H9 (cell line): ENCODE measurements at regions not wholly inside any gene's neighbourhood (a gene's known extent, or its start where the extent isn't known, plus 50 kb on each side); places are given as distances from the start of the nearest gene placed in this dataset.

Experiments
- DNase-seq: peaks from one replicate; pipeline ENCODE4 v3.0.0-alpha.2; 2017
- H2AFZ ChIP-seq: one replicate; pipeline ENCODE4 v1.6.1; 2013; ENCODE audit warnings: mild to moderate bottlenecking, low read length, control low read depth, moderate library complexity
- H2AK5ac ChIP-seq: 2 replicates; pipeline ENCODE4 v1.6.1; 2013; ENCODE audit warnings: low read length, control low read depth, mixed read lengths; ENCODE audit not compliant: insufficient read length
- H2BK120ac ChIP-seq: one replicate; pipeline ENCODE4 v1.6.1; 2013; ENCODE audit warnings: low read depth, mild to moderate bottlenecking, low read length, control low read depth, inconsistent platforms; ENCODE audit not compliant: poor library complexity, severe bottlenecking
- H2BK12ac ChIP-seq: 2 replicates; pipeline ENCODE4 v1.6.1; 2013; ENCODE audit warnings: low read length, control low read depth, mixed read lengths, low read depth; ENCODE audit not compliant: insufficient read length
- H2BK15ac ChIP-seq: 2 replicates; pipeline ENCODE4 v1.6.1; 2013; ENCODE audit warnings: low read depth, low read length, control low read depth
- H2BK20ac ChIP-seq: one replicate; pipeline ENCODE4 v1.6.1; 2013; ENCODE audit warnings: low read depth, mild to moderate bottlenecking, low read length, control low read depth, inconsistent platforms; ENCODE audit not compliant: poor library complexity, severe bottlenecking
- H2BK5ac ChIP-seq: 2 replicates; pipeline ENCODE4 v1.6.1; 2013; ENCODE audit warnings: low read length, control low read depth, mixed read lengths; ENCODE audit not compliant: insufficient read length
- H3K14ac ChIP-seq: 2 replicates; pipeline ENCODE4 v1.6.1; 2013; ENCODE audit warnings: low read length, control low read depth; ENCODE audit not compliant: insufficient read depth
- H3K18ac ChIP-seq: 2 replicates; pipeline ENCODE4 v1.6.1; 2013; ENCODE audit warnings: low read depth, mild to moderate bottlenecking, mixed read lengths, low read length, control low read depth; ENCODE audit not compliant: insufficient read length
- H3K23ac ChIP-seq: 2 replicates; pipeline ENCODE4 v1.6.1; 2013; ENCODE audit warnings: low read length, control low read depth, mixed read lengths, low read depth; ENCODE audit not compliant: insufficient read length
- H3K23me2 ChIP-seq: 2 replicates; pipeline ENCODE4 v1.6.1; 2013; ENCODE audit warnings: low read depth, mild to moderate bottlenecking, mixed read lengths, low read length, control low read depth; ENCODE audit not compliant: insufficient read length, poor library complexity, severe bottlenecking
- H3K27ac ChIP-seq: 2 replicates; pipeline ENCODE4 v1.5.1; 2013; ENCODE audit warnings: low read length, control low read depth, mixed read lengths, low read depth; ENCODE audit not compliant: insufficient read length
- H3K27me3 ChIP-seq: 2 replicates; pipeline ENCODE4 v1.6.1; 2013; ENCODE audit warnings: low read length, control low read depth, inconsistent platforms; ENCODE audit not compliant: insufficient read depth
- H3K4ac ChIP-seq: 2 replicates; pipeline ENCODE4 v1.6.1; 2013; ENCODE audit warnings: low read depth, mild to moderate bottlenecking, control low read depth, inconsistent platforms, low read length, moderate library complexity
- H3K4me1 ChIP-seq: 2 replicates; pipeline ENCODE4 v1.6.1; 2013; ENCODE audit warnings: low read length, control low read depth, inconsistent platforms; ENCODE audit not compliant: insufficient read depth
- H3K4me2 ChIP-seq: 2 replicates; pipeline ENCODE4 v1.6.1; 2013; ENCODE audit warnings: low read length, control low read depth, mixed read lengths; ENCODE audit not compliant: insufficient read length, insufficient read depth
- H3K56ac ChIP-seq: 2 replicates; pipeline ENCODE4 v1.6.1; 2013; ENCODE audit warnings: low read depth, mild to moderate bottlenecking, mixed read lengths, low read length, control low read depth; ENCODE audit not compliant: insufficient read length
- H3K79me1 ChIP-seq: 2 replicates; pipeline ENCODE4 v1.6.1; 2013; ENCODE audit warnings: low read depth, mild to moderate bottlenecking, moderate library complexity, low read length, control low read depth, inconsistent platforms; ENCODE audit not compliant: insufficient read depth, poor library complexity, severe bottlenecking
- H3K79me2 ChIP-seq: 2 replicates; pipeline ENCODE4 v1.6.1; 2013; ENCODE audit warnings: low read length, control low read depth, inconsistent platforms; ENCODE audit not compliant: insufficient read depth
- H3K9ac ChIP-seq: 2 replicates; pipeline ENCODE4 v1.6.1; 2013; ENCODE audit warnings: low read length, control low read depth, mixed read lengths; ENCODE audit not compliant: insufficient read length; ENCODE audit errors: extremely low read depth
- H3K9me3 ChIP-seq: one replicate; pipeline ENCODE4 v1.6.1; 2013; ENCODE audit warnings: low read depth, low read length, inconsistent platforms; ENCODE audit not compliant: control insufficient read depth
- H3T11ph ChIP-seq: one replicate; pipeline ENCODE4 v1.6.1; 2013; ENCODE audit warnings: mild to moderate bottlenecking, low read length, control low read depth, inconsistent platforms
- H4K20me1 ChIP-seq: one replicate; pipeline ENCODE4 v1.6.1; 2013; ENCODE audit not compliant: control insufficient read depth, insufficient read length, insufficient read depth
- H4K5ac ChIP-seq: 2 replicates; pipeline ENCODE4 v1.6.1; 2013; ENCODE audit warnings: low read depth, mild to moderate bottlenecking, mixed read lengths, low read length, control low read depth; ENCODE audit not compliant: insufficient read length
- H4K8ac ChIP-seq: replicated peaks from 2 replicates; pipeline ENCODE4 v1.6.1; 2013; ENCODE audit warnings: low read length, control low read depth, mixed read lengths, low read depth; ENCODE audit not compliant: insufficient read length
- H4K91ac ChIP-seq: 2 replicates; pipeline ENCODE4 v1.6.1; 2013; ENCODE audit warnings: low read depth, mild to moderate bottlenecking, moderate library complexity, mixed read lengths, low read length, control low read depth; ENCODE audit not compliant: insufficient read length
- H3K27ac Mint-ChIP-seq, 3 experiments: 2 replicates in 2 of 3; 3 replicates in 1 of 3; pipeline ENCODE4 v1.8.0; 2020 to 2021; ENCODE audit warnings: mixed read lengths in 3 of 3, mild to moderate bottlenecking in 1 of 3, moderate library complexity in 1 of 3
- H3K27me3 Mint-ChIP-seq: 2 replicates; pipeline ENCODE4 v1.8.0; 2021; ENCODE audit warnings: low read depth, mild to moderate bottlenecking, moderate library complexity, mixed read lengths
- H3K36me3 Mint-ChIP-seq, 3 experiments: 2 replicates in 2 of 3; 3 replicates in 1 of 3; pipeline ENCODE4 v1.8.0; 2020 to 2021; ENCODE audit warnings: low read depth in 3 of 3, mixed read lengths in 3 of 3; ENCODE audit not compliant: insufficient read depth in 1 of 3
- H3K4me1 Mint-ChIP-seq, 2 experiments: 2 replicates each; pipeline ENCODE4 v1.8.0; 2020; ENCODE audit warnings: mixed read lengths in 2 of 2
- H3K4me3 Mint-ChIP-seq, 2 experiments: 2 replicates in 1 of 2; 3 replicates in 1 of 2; pipeline ENCODE4 v1.8.0; 2020 to 2021; ENCODE audit warnings: mild to moderate bottlenecking in 2 of 2, mixed read lengths in 2 of 2, moderate library complexity in 1 of 2
- H3K9me3 Mint-ChIP-seq, 2 experiments: 2 replicates in 1 of 2; 3 replicates in 1 of 2; pipeline ENCODE4 v1.8.0; 2020; ENCODE audit warnings: mild to moderate bottlenecking in 2 of 2, mixed read lengths in 2 of 2, moderate library complexity in 1 of 2
- CTCF ChIP-seq: fragments of 200-600 bp; sonication (generic); conservative IDR thresholded peaks from 3 replicates; pipeline ENCODE4 v1.8.0; 2021; ENCODE audit warnings: antibody characterized with exemption, mild to moderate bottlenecking
- WGBS: extraction: QIAGEN DNeasy Blood & Tissue Kit; methylation state at CpG from one replicate; pipeline ENCODE4 v1.1.7; 2013; ENCODE audit warnings: missing lambda C conversion rate, low lambda C conversion rate, mixed read lengths; ENCODE audit not compliant: insufficient read length; ENCODE audit errors: extremely low coverage; 5-methylcytosine and 5-hydroxymethylcytosine counted together

GRCh38 chr13:82938644-82939043 lies 943.6 kb downstream of the SLITRK1 start:
- no peak for TF ChIP-seq CTCF
- Histone ChIP-seq H3K9ac (no peak overlapping the region), H3K56ac (no peak overlapping the region)

More at GRCh38 chr13:82938644-82939043, 943.6 kb downstream of the SLITRK1 start:
- no peak overlapping the region for H3K4ac ChIP-seq
- no peak overlapping the region for H4K5ac ChIP-seq
- no peak overlapping the region for H2BK5ac ChIP-seq
- no peak overlapping the region for H3T11ph ChIP-seq
- Mint-ChIP-seq H3K9me3 (peaks cover 11 to 15% of the 10 kb centered on the region in 2 experiments; a peak in 4 of 5 replicates), H3K4me3 (no peak overlapping the region), H3K36me3 (peaks cover 7 to 9% (median 8%) of the 10 kb centered on the region in 3 experiments; a peak in 4 of 7 replicates), H3K27me3 (no peaks in the 10 kb centered on the region), H3K27ac (no peak overlapping the region; a peak in 1 of 7 replicates), H3K4me1 (no peaks in the 10 kb centered on the region)
- no peaks in the 10 kb centered on the region for H3K4me1 ChIP-seq
- peaks cover 6% of the 10 kb centered on the region for H3K9me3 ChIP-seq
- no peak overlapping the region for H3K4me2 ChIP-seq
- no CpG with 5 or more reads among the region's 6 CpGs for WGBS
- H3K79me1 ChIP-seq = no peaks in the 10 kb centered on the region
- no peak overlapping the region for H2BK12ac ChIP-seq
- no peak overlapping the region for H2BK20ac ChIP-seq
- H4K8ac ChIP-seq = no peak overlapping the region
- no peak overlapping the region for H2AFZ ChIP-seq
- no peak overlapping the region for H3K18ac ChIP-seq
- H2BK15ac ChIP-seq = no peak overlapping the region
- no peak overlapping the region for H3K27ac ChIP-seq
- H3K23me2 ChIP-seq = no peaks in the 10 kb centered on the region
- no peak overlapping the region for H2BK120ac ChIP-seq
- no peak for DNase-seq
- H3K27me3 ChIP-seq = no peaks in the 10 kb centered on the region
- H3K79me2 ChIP-seq = no peaks in the 10 kb centered on the region
- H2AK5ac ChIP-seq = no peak overlapping the region
- no peak overlapping the region for H4K91ac ChIP-seq
- no peak overlapping the region for H3K23ac ChIP-seq
- H3K14ac ChIP-seq = no peak overlapping the region
- H4K20me1 ChIP-seq = no peaks in the 10 kb centered on the region
